Tongue (tissue), 1 donor: ENCODE measurements at regions not wholly inside any gene's neighbourhood (a gene's known extent, or its start where the extent isn't known, plus 50 kb on each side); places are given as distances from the start of the nearest gene placed in this dataset.
A peak's percentile ranks its signal among the peaks of the same experiment; 100 is the strongest.
"Not testable (repeated sequence)": the region's sequence is repeated elsewhere in the genome, so short reads cannot be mapped to it uniquely, and the experiment has no call there.

ENCODE experiments used
- DNase-seq: peaks from one replicate; pipeline ENCODE4 v3.0.0-alpha.2; 2015

GRCh38 chr6:144659202-144660182, 374.4 kb downstream of the UTRN start:
- DNase-seq, result peak; percentile 53

- no peak for DNase-seq
Observed at GRCh38 chr6:144660561-144661115, 375.5 kb downstream of the UTRN start.

- DNase-seq, result no peak
Observed at GRCh38 chr6:144661116-144661806, 376.1 kb downstream of the UTRN start.

GRCh38 chr6:144662812-144663365, 377.8 kb downstream of the UTRN start:
- no peak for DNase-seq

GRCh38 chr6:144664281-144664680, 379.1 kb downstream of the UTRN start:
- no peak for DNase-seq

GRCh38 chr6:144664947-144665346, 379.8 kb downstream of the UTRN start:
- no peak for DNase-seq

- DNase-seq, result no peak
Observed at GRCh38 chr6:144665932-144666450, 380.9 kb downstream of the UTRN start.

- no peak for DNase-seq
Observed at GRCh38 chr6:144666781-144667180, 381.6 kb downstream of the UTRN start.

DNA sequence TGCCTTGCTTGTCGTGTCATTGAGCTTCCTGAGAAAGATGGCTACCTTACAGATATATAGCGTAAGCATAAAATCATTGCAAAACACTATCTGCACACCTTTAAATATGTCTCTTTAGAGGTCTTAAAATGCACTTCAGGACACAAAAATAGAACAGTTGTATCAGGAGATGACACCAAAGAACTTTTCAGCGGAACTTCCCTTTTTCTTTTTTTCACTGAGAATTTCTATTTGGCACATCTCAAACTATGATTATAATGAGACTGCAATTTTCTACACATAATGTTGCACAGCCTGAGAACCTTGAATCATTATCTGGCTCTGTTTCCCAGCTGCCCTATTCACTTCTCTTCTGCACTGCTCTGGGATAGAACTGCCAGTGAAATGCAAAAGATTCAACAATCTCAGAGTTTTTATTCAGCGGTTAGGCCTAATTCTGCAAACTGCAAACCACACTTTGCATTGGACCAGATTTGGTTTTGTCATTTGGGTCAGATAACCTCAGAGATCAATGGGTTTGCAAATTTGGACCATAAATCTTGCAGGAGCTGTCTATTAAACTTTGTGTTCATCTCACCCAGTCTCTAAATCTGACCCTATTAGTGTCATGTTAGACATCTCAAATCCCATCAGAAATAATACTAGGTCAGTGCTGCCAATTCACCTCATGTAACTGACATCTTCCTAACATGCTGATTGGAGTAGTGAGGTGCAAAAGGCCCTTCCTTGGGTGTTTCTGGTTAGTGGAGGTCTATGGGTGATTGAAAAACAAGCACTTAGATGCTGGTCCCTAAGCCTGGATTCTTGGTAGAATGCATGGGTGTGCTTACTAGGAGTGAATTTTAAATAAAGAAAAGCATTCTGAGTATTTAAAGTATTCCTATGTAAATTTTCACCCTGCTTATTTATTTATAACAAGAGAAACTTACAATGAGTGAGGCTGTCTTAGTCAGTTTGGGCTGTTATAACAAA, 382.7 kb downstream of the UTRN start:
- DNase-seq, result no peak

DNA sequence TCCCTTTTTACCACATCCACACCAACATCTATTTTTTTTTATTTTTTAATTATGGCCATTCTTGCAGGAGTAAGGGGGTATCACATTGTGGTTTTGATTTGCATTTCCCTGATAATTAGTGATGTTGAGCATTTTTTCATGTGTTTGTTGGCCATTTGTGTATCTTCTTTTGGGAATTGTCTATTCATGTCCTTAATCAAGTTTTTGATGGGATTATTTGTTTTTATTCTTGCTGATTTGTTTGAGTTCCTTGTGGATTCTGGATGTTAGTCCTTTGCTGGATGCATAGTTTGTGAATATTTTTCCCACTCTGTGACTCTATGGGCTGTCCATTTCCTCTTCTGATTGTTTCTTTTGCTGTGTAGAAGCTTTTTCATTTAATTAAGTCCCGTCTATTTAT, 385.1 kb downstream of the UTRN start:
- DNase-seq, result not testable (repeated sequence)

DNA sequence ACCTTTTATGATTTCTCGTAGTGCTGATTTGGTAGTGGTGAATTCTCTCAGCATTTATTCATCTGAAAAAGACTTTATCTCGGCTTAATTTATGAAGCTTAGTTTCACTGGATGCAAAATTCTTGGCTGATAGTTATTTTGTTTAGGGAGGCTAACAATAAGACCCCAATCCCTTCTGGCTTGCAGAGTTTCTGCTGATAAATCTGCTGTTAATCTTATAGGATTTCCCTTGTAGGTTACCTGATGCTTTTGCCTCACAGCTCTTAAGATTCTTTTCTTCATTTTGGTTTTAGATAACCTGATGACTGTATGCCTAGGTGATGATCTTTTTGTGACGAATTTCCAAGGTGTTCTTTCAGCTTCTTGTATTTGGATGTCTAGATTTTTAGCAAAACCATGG, 388.7 kb downstream of the UTRN start:
- no peak for DNase-seq

- DNase-seq, result peak; percentile 73
Observed at GRCh38 chr6:144675231-144675861, 390.2 kb downstream of the UTRN start.

DNA sequence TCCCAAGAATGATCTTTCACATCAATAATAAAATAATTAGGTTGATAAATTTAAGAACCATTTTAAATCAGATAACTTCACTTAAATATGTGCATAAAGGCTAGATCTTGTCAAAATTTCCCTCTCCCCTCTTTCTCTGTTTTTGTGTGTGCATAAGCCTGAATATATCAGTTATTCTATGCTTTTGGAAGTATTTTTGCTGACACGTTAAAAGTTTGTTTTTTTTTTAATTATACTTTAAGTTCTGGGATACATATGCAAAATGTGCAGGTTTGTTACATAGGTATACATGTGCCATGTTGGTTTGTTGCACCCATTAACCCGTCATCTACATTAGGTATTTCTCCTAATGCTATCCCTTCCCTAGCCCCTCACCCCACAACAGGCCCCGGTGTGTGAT, 391.2 kb downstream of the UTRN start:
- DNase-seq, result not testable (repeated sequence)

DNA sequence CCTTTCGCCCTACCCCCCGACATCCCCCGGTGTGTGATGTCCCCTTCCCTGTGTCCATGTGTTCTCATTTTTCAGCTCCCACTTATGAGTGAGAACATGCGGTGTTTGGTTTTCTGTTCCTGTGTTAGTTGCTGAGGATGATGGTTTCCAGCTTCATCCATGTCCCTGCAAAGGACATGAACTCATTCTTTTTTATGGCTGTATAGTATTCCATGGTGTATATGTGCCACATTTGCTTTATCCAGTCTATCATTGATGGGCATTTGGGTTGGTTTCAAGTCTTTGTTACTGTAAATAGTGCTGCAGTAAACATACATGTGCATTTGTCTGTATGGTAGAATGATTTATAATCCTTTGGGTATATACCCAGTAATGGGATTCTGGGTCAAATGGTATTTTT, 392.1 kb downstream of the UTRN start:
- DNase-seq, result not testable (repeated sequence)

- DNase-seq, result no peak
Observed at GRCh38 chr6:144678844-144679243, 393.7 kb downstream of the UTRN start.

DNA sequence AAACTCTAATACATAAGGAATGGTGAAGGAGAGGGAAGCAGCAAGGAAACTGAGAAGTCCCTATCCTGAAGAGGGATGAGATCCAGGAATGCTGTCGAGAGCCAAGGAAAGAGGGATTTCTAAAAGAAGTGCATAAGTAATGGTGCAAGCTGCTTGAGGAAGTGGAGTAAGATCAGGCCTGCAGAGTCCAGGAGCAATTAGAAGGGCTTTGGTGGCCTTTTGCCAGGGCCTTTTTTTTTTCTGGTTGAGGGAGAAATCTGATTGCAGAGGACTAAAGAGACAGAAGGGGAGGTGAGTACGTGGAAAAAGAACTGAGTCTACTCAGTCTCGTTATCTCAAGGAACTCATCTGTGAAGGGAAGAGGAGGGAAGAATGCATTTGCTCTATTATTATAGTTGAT, 396.2 kb downstream of the UTRN start:
- DNase-seq, result no peak

- no peak for DNase-seq
Observed at GRCh38 chr6:144683216-144684070, 398.3 kb downstream of the UTRN start.

DNA sequence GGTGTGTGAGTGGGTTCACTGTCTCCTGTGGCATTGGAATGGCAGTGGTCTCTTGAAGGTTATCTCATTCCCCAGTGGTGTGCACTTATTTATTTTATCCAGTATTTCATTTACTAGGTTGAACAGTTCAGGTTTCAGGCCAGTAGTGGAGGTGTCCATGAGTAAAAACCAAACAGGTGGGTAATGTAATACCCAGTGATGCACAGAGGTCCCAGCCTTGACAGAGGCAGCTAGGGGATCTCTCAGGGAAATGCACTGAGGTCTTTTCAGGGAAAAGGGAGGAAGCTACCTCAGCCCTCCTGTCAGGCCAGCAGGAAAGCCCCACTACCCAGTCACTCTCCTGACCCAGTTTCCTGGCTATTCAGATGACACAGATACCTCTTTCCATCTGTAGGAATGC, 403.6 kb downstream of the UTRN start:
- DNase-seq, result no peak

- no peak for DNase-seq
Observed at GRCh38 chr6:144689503-144690040, 404.4 kb downstream of the UTRN start.

- peak; percentile 64 for DNase-seq
Observed at GRCh38 chr6:144690133-144690532, 405.0 kb downstream of the UTRN start.
